Suprapubic skin (tissue), 4 donors: ENCODE measurements at regions not wholly inside any gene's neighbourhood (a gene's known extent, or its start where the extent isn't known, plus 50 kb on each side); places are given as distances from the start of the nearest gene placed in this dataset.

ENCODE experiments used
- DNase-seq, 2 donors: peaks; one replicate each; pipeline ENCODE4 v3.0.0-alpha.2; 2019; ENCODE audit warnings: low spot score in 2 of 2
- H3K27ac ChIP-seq: fragments of 200-600 bp; sonication (generic); one replicate; pipeline ENCODE4 v1.5.1; 2019
- H3K27me3 ChIP-seq: fragments of 200-600 bp; sonication (generic); one replicate; pipeline ENCODE4 v1.5.1; 2019
- H3K36me3 ChIP-seq: fragments of 200-600 bp; sonication (generic); one replicate; pipeline ENCODE4 v1.5.1; 2019
- H3K4me1 ChIP-seq: fragments of 200-600 bp; sonication (generic); one replicate; pipeline ENCODE4 v1.5.1; 2019
- H3K4me3 ChIP-seq: fragments of 200-600 bp; sonication (generic); one replicate; pipeline ENCODE4 v1.5.1; 2019; ENCODE audit warnings: mild to moderate bottlenecking
- H3K9me3 ChIP-seq: fragments of 200-600 bp; sonication (generic); one replicate; pipeline ENCODE4 v1.5.1; 2019
- EP300 ChIP-seq: sonication (generic); formaldehyde crosslinking; IDR thresholded peaks from one replicate; pipeline ENCODE4 v1.6.1; 2017; ENCODE audit warnings: antibody characterized with exemption
- POLR2A ChIP-seq, 2 donors: fragments of 450-650 bp; IDR thresholded peaks; one replicate each; pipeline ENCODE4 v1.6.1; 2017; ENCODE audit warnings: antibody characterized with exemption in 2 of 2, mild to moderate bottlenecking in 2 of 2, moderate library complexity in 2 of 2
- POLR2AphosphoS5 ChIP-seq, 3 donors: sonication (generic); formaldehyde crosslinking; IDR thresholded peaks; one replicate each; pipeline ENCODE4 v1.6.1; 2017; ENCODE audit warnings: antibody characterized with exemption in 3 of 3
- WGBS: methylation state at CpG from one replicate; pipeline ENCODE4 v1.1.5; 2018; 5-methylcytosine and 5-hydroxymethylcytosine counted together
- TF ChIP-seq, protein P1 (sequence below), 2 donors: fragments of 200-600 bp in 1 of 2; fragments of 450-650 bp in 1 of 2; sonication (generic) in 1 of 2; IDR thresholded peaks; one replicate each; pipeline ENCODE4 v1.5.1; 2016 to 2019; ENCODE audit warnings: antibody characterized with exemption in 2 of 2, mild to moderate bottlenecking in 1 of 2, moderate library complexity in 1 of 2

DNA sequence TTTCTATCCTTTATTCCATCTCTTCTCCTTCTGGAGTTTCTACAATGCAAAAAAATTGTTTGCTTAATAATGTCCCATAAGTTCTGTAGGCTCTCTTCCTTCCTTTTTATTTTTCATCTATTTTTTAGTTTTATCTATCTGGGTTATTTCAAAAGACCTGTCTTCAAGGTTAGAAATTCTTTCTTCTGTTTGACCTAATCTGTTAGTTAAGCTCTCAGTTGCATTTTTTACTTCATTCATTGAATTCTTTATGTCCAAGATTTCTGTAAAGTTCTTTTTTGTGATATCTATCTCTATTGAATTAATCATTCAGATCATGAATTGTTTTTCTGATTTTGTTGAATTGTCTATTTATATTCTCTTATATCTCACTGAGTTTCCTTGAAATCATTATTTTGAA is 145.9 kb upstream of the TLE4 start:
- Histone ChIP-seq H3K4me1 (no peaks in the 10 kb centered on the region), H3K36me3 (no peaks in the 10 kb centered on the region), H3K27ac (no peak overlapping the region), H3K27me3 (no peaks in the 10 kb centered on the region), H3K9me3 (no peaks in the 10 kb centered on the region), H3K4me3 (no peak overlapping the region)
- TF ChIP-seq POLR2A (IDR thresholded peaks at IDR 0.05) (no peak), EP300 (no peak), POLR2AphosphoS5 (IDR thresholded peaks at IDR 0.05) (no peak)
- TF ChIP-seq, protein P1, sequence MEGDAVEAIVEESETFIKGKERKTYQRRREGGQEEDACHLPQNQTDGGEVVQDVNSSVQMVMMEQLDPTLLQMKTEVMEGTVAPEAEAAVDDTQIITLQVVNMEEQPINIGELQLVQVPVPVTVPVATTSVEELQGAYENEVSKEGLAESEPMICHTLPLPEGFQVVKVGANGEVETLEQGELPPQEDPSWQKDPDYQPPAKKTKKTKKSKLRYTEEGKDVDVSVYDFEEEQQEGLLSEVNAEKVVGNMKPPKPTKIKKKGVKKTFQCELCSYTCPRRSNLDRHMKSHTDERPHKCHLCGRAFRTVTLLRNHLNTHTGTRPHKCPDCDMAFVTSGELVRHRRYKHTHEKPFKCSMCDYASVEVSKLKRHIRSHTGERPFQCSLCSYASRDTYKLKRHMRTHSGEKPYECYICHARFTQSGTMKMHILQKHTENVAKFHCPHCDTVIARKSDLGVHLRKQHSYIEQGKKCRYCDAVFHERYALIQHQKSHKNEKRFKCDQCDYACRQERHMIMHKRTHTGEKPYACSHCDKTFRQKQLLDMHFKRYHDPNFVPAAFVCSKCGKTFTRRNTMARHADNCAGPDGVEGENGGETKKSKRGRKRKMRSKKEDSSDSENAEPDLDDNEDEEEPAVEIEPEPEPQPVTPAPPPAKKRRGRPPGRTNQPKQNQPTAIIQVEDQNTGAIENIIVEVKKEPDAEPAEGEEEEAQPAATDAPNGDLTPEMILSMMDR (IDR thresholded peaks at IDR 0.05): no peak
- no peak for DNase-seq

DNA sequence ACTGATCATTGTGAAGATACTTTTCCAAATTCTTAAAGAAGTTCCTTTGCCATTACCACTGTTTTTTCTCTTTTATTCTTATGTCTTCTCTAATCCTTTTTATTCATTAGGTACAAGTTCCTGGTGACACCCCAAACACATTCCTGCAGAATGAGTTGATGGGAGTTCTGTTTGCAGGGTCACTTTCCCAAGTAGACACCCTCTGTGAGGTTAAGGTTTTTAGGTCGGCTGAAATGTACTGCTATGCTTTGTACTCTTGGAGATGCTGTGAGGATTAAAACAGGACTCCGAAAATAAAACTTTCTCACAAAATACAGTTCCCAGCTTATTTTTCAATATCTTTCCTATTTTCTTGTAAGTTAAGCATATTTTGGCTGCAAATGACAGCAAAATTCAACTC is 143.3 kb upstream of the TLE4 start:
- TF ChIP-seq EP300 (no peak), POLR2AphosphoS5 (IDR thresholded peaks at IDR 0.05) (no peak), POLR2A (IDR thresholded peaks at IDR 0.05) (no peak)
- TF ChIP-seq, protein P1 (IDR thresholded peaks at IDR 0.05): no peak
- no peaks in the 10 kb centered on the region for H3K36me3 ChIP-seq
- WGBS: 87% methylated on average over 2 of the region's 2 CpGs

DNA sequence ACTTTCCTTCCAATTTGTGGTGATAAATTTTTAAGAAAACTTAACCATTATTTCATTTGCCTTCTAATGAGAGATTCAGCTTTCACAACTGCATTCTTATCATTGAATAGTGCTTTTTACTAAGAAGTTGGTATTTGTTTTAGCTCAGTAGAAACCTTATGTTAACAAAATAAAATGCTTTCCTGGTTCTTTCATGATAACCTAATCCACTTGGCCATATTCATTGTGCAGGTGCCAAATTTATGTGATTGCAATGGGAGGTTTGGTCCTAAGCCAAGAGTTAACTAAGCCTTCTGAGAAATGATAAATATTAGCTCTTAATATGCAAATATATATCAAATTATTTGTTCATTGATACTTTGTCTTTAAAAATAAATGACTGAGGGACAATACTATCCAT is 141.1 kb upstream of the TLE4 start:
- TF ChIP-seq POLR2AphosphoS5 (IDR thresholded peaks at IDR 0.05) (no peak), POLR2A (IDR thresholded peaks at IDR 0.05) (no peak), EP300 (no peak)
- TF ChIP-seq, protein P1 (IDR thresholded peaks at IDR 0.05): no peak
- Histone ChIP-seq H3K4me1 (no peaks in the 10 kb centered on the region), H3K4me3 (no peak overlapping the region), H3K36me3 (no peaks in the 10 kb centered on the region), H3K27me3 (no peaks in the 10 kb centered on the region), H3K9me3 (no peaks in the 10 kb centered on the region), H3K27ac (no peak overlapping the region)
- no peak for DNase-seq

More for the DNA sequence above, 143.3 kb upstream of the TLE4 start:
- Histone ChIP-seq H3K4me3 (no peak overlapping the region), H3K27me3 (no peaks in the 10 kb centered on the region), H3K9me3 (no peaks in the 10 kb centered on the region), H3K27ac (no peak overlapping the region), H3K4me1 (no peaks in the 10 kb centered on the region)
- no peak for DNase-seq

DNA sequence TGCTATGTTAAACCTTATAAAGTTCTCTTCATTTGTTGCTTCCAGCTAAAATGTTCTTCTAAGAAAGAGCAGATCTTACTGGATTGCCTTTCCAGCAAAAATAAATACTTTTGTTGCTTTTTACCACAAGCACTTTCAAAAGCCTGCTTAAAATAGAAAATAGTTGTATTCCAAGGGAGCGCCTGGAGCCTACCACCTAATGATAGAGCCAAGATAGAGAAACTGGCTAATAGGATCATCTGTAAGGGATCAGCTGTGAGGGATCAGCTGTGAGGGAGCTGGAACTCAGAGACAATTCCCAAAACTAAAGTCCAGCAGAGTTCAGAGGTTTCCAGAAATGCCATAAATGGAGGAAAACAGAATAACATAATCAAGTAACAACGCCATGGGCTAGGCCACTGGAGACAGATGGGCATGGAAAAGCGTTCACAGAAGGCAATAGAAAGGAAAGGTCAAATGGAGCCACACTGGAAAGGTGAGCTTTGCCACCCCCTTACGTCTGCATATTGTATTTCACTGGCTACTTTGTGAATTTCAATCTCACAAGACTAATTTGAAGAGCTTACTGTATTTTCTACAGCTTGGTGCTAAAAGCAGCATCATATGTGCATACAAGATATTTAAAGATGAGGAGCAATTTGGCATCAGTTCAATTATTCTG is 140.6 kb upstream of the TLE4 start:
- no peak for TF ChIP-seq POLR2AphosphoS5 (IDR thresholded peaks at IDR 0.05)
- TF ChIP-seq POLR2A (IDR thresholded peaks at IDR 0.05): no peak
- TF ChIP-seq, protein P1 (IDR thresholded peaks at IDR 0.05): no peak
- no peak for TF ChIP-seq EP300
- no peaks in the 10 kb centered on the region for H3K27me3 ChIP-seq
- WGBS: 82% methylated on average over 4 of the region's 4 CpGs
- no peaks in the 10 kb centered on the region for H3K9me3 ChIP-seq
- no peaks in the 10 kb centered on the region for H3K4me1 ChIP-seq
- no peaks in the 10 kb centered on the region for H3K36me3 ChIP-seq
- no peak overlapping the region for H3K27ac ChIP-seq
- DNase-seq: no peak
- H3K4me3 ChIP-seq: no peak overlapping the region

DNA sequence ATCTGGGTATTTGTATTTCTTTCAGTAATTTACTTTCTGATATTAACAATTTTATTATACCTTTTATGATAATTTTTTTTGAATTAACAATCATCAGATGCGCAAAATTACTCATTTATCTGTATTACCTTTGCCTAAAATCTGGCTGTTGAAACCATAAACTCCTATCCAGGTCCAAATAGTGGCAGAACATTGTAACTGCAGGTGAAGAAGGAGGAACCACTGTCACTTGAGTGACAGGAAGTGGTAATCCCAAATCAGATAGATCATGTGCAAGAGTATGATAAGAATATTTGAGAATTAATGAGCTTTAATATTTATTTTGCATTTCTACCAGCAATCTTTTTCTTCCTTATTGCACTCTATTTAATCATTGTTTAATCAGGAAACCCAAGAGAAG is 139.3 kb upstream of the TLE4 start:
- no peaks in the 10 kb centered on the region for H3K9me3 ChIP-seq
- H3K27me3 ChIP-seq: no peaks in the 10 kb centered on the region
- TF ChIP-seq EP300 (no peak), POLR2AphosphoS5 (IDR thresholded peaks at IDR 0.05) (no peak), POLR2A (IDR thresholded peaks at IDR 0.05) (no peak)
- TF ChIP-seq, protein P1 (IDR thresholded peaks at IDR 0.05): no peak
- no peak for DNase-seq
- H3K4me1 ChIP-seq: no peaks in the 10 kb centered on the region
- no peak overlapping the region for H3K4me3 ChIP-seq
- whole genome bisulfite sequencing: 98% methylated on average over 1 of the region's 1 CpG
- H3K36me3 ChIP-seq: no peaks in the 10 kb centered on the region
- no peak overlapping the region for H3K27ac ChIP-seq
